ENCODE measurements at regions not wholly inside any gene's neighbourhood (a gene's known extent, or its start where the extent isn't known, plus 50 kb on each side); places are given as distances from the start of the nearest gene placed in this dataset.

- Mint-ChIP-seq H3K4me1 (ENCODE audit: insufficient read depth, unreplicated experiment) (peaks cover 5% of the 10 kb centered on the region), H3K36me3 (ENCODE audit: insufficient read depth, unreplicated experiment) (no peaks in the 10 kb centered on the region), H3K27ac (ENCODE audit: low read depth, unreplicated experiment) (no peak overlapping the region), H3K27me3 (ENCODE audit: insufficient read depth, unreplicated experiment) (no peaks in the 10 kb centered on the region), H3K9me3 (ENCODE audit: unreplicated experiment) (no peaks in the 10 kb centered on the region), H3K4me3 (ENCODE audit: unreplicated experiment) (no peak overlapping the region)
- intact Hi-C loops (cut with micrococcal nuclease): no loop called here
- DNase-seq (ENCODE audit: unreplicated experiment): no peak
- CTCF ChIA-PET: interaction anchor here (0.5 to 1.4 kb wide), 8 partner anchors 10 to 635 kb away, joined by 3 to 5 read pairs (median 4); no protein-coding TSS in a partner anchor
- TF ChIP-seq CTCF (IDR thresholded peaks at IDR 0.05; ENCODE audit: unreplicated experiment): no peak
- no TSS peak for BruUV-seq (replicated peaks)
- POLR2A ChIA-PET: interaction anchor here (0.7 to 1.9 kb wide), 6 partner anchors 12 to 575 kb away, joined by 3 to 4 read pairs (median 4); no protein-coding TSS in a partner anchor
Observed at GRCh38 chr1:200314085-200314750, 95.6 kb downstream of the ZNF281 start.

- Mint-ChIP-seq H3K4me3 (ENCODE audit: unreplicated experiment) (no peak overlapping the region), H3K27me3 (ENCODE audit: insufficient read depth, unreplicated experiment) (no peaks in the 10 kb centered on the region), H3K9me3 (ENCODE audit: unreplicated experiment) (no peaks in the 10 kb centered on the region), H3K27ac (ENCODE audit: low read depth, unreplicated experiment) (no peak overlapping the region), H3K36me3 (ENCODE audit: insufficient read depth, unreplicated experiment) (no peaks in the 10 kb centered on the region), H3K4me1 (ENCODE audit: insufficient read depth, unreplicated experiment) (peaks cover 9% of the 10 kb centered on the region)
- CTCF ChIA-PET: no interaction called here
- BruUV-seq (replicated peaks): no TSS peak
- intact Hi-C loops (cut with micrococcal nuclease): no loop called here
- no peak for TF ChIP-seq CTCF (IDR thresholded peaks at IDR 0.05; ENCODE audit: unreplicated experiment)
- no peak for DNase-seq (ENCODE audit: unreplicated experiment)
- POLR2A ChIA-PET: interaction anchor here (1.0 kb wide), 1 partner anchor 9 kb away, joined by 3 read pairs; no protein-coding TSS in a partner anchor
Observed at GRCh38 chr1:200311256-200311655, 98.6 kb downstream of the ZNF281 start.

GRCh38 chr1:200310824-200311223 lies 99.0 kb downstream of the ZNF281 start:
- Mint-ChIP-seq H3K36me3 (ENCODE audit: insufficient read depth, unreplicated experiment) (no peaks in the 10 kb centered on the region), H3K27ac (ENCODE audit: low read depth, unreplicated experiment) (no peak overlapping the region), H3K4me1 (ENCODE audit: insufficient read depth, unreplicated experiment) (peaks cover 9% of the 10 kb centered on the region), H3K9me3 (ENCODE audit: unreplicated experiment) (no peaks in the 10 kb centered on the region), H3K27me3 (ENCODE audit: insufficient read depth, unreplicated experiment) (no peaks in the 10 kb centered on the region), H3K4me3 (ENCODE audit: unreplicated experiment) (no peak overlapping the region)
- CTCF ChIA-PET: interaction anchor here (0.7 to 1.7 kb wide), 3 partner anchors 200 to 626 kb away, joined by 3 to 6 read pairs (median 3); no protein-coding TSS in a partner anchor
- BruUV-seq (replicated peaks): no TSS peak
- POLR2A ChIA-PET: interaction anchor here (1.0 kb wide), 1 partner anchor 10 kb away, joined by 3 read pairs; no protein-coding TSS in a partner anchor
- TF ChIP-seq CTCF (IDR thresholded peaks at IDR 0.05; ENCODE audit: unreplicated experiment): no peak
- no peak for DNase-seq (ENCODE audit: unreplicated experiment)
- intact Hi-C loops (cut with micrococcal nuclease): no loop called here

- no peaks in the 10 kb centered on the region for H3K27me3 Mint-ChIP-seq (ENCODE audit: insufficient read depth, unreplicated experiment)
- CTCF ChIA-PET: interaction anchor here (0.5 to 5.9 kb wide), 45 partner anchors 9 to 641 kb away, joined by 3 to 54 read pairs (median 4); no protein-coding TSS in a partner anchor
- intact Hi-C loops (cut with micrococcal nuclease): loop anchor here (1.0 kb wide), 3 partner anchors 168 to 623 kb away; no protein-coding TSS in a partner anchor
Observed at GRCh38 chr1:200307755-200308066, 102.1 kb downstream of the ZNF281 start.

More at GRCh38 chr1:200307755-200308066, 102.1 kb downstream of the ZNF281 start:
- no TSS peak for BruUV-seq (replicated peaks)
- POLR2A ChIA-PET: interaction anchor here (1.5 kb wide), 1 partner anchor 623 kb away, joined by 5 read pairs; no protein-coding TSS in a partner anchor
- peaks cover 4% of the 10 kb centered on the region for H3K4me1 Mint-ChIP-seq (ENCODE audit: insufficient read depth, unreplicated experiment)
- no peak overlapping the region for H3K4me3 Mint-ChIP-seq (ENCODE audit: unreplicated experiment)
- TF ChIP-seq CTCF (IDR thresholded peaks at IDR 0.05; ENCODE audit: unreplicated experiment): no peak
- H3K9me3 Mint-ChIP-seq (ENCODE audit: unreplicated experiment): no peaks in the 10 kb centered on the region
- DNase-seq (ENCODE audit: unreplicated experiment): no peak
- H3K36me3 Mint-ChIP-seq (ENCODE audit: insufficient read depth, unreplicated experiment): no peaks in the 10 kb centered on the region
- H3K27ac Mint-ChIP-seq (ENCODE audit: low read depth, unreplicated experiment): no peak overlapping the region

All from MCF 10A (cell line).